A673 (cell line): ENCODE measurements at regions not wholly inside any gene's neighbourhood (a gene's known extent, or its start where the extent isn't known, plus 50 kb on each side); places are given as distances from the start of the nearest gene placed in this dataset.

Experiments used
- BruUV-seq: library from RNA; stranded (reverse); fragments of 400-500 nt; replicated peaks from 2 replicates; lab custom pipeline; 2021; lab: Mats Ljungman, UMichigan
- CTCF ChIA-PET: fragments of 300-600 bp; sonication (Branson Sonifier 250); formaldehyde crosslinking; loops from one replicate; lab custom pipeline; 2022; ENCODE audit warnings: antibody characterized with exemption; lab: Charles Lee
- POLR2A ChIA-PET: fragments of 300-600 bp; sonication (Branson Sonifier 250); formaldehyde crosslinking; loops from one replicate; lab custom pipeline; 2022; ENCODE audit warnings: antibody characterized with exemption; ENCODE audit not compliant: low non-redundant PET; lab: Charles Lee
- DNase-seq: peaks from one replicate; pipeline ENCODE4 v3.0.0-alpha.2; 2015; ENCODE audit warnings: low spot score
- H3K27ac ChIP-seq: fragments of 200-600 bp; sonication (generic); 2 replicates; pipeline ENCODE4 v1.5.1; 2016; ENCODE audit warnings: mixed run types, low read depth, mild to moderate bottlenecking, mixed read lengths, antibody characterized with exemption, low read length; ENCODE audit not compliant: poor library complexity, severe bottlenecking
- H3K27me3 ChIP-seq: fragments of 200-600 bp; sonication (generic); replicated peaks from 2 replicates; pipeline ENCODE4 v1.6.1; 2017; ENCODE audit warnings: mixed run types, low read depth, mild to moderate bottlenecking, mixed read lengths, antibody characterized with exemption, low read length; ENCODE audit not compliant: insufficient read depth, poor library complexity
- H3K36me3 ChIP-seq: fragments of 200-600 bp; sonication (generic); 2 replicates; pipeline ENCODE4 v1.6.1; 2016; ENCODE audit warnings: mixed run types, mild to moderate bottlenecking, mixed read lengths, antibody characterized with exemption, low read length; ENCODE audit not compliant: insufficient read depth, poor library complexity, severe bottlenecking
- H3K4me1 ChIP-seq: fragments of 200-600 bp; sonication (generic); 2 replicates; pipeline ENCODE4 v1.6.1; 2017; ENCODE audit warnings: mixed run types, mild to moderate bottlenecking, mixed read lengths, antibody characterized with exemption, low read length; ENCODE audit not compliant: insufficient read depth, poor library complexity, severe bottlenecking
- H3K4me3 ChIP-seq: fragments of 200-600 bp; sonication (generic); 2 replicates; pipeline ENCODE4 v1.5.1; 2016; ENCODE audit warnings: low read depth, mixed run types, mild to moderate bottlenecking, mixed read lengths, low read length; ENCODE audit not compliant: poor library complexity, severe bottlenecking
- H3K9me3 ChIP-seq: fragments of 200-600 bp; sonication (generic); 2 replicates; pipeline ENCODE4 v1.6.1; 2016; ENCODE audit warnings: mixed run types, low read depth, mild to moderate bottlenecking, mixed read lengths, antibody characterized with exemption, low read length; ENCODE audit not compliant: poor library complexity, severe bottlenecking
- EZH2 ChIP-seq: fragments of 200-600 bp; sonication (generic); IDR thresholded peaks from 2 replicates; pipeline ENCODE4 v1.6.1; 2017; ENCODE audit warnings: borderline replicate concordance, low read depth, mild to moderate bottlenecking, mixed read lengths, antibody characterized with exemption, low read length; ENCODE audit not compliant: poor library complexity, severe bottlenecking
- intact Hi-C: fragments of 100-400 bp; cut with micrococcal nuclease; formaldehyde crosslinking; loops from one replicate; pipeline ENCODE4 v1.10.0; 2022; ENCODE audit not compliant: unreplicated experiment
- TF ChIP-seq, protein P1 (sequence below): fragments of 300-800, 200-600 bp; sonication (generic); conservative IDR thresholded peaks from 2 replicates; pipeline ENCODE4 v1.5.1; 2017; ENCODE audit warnings: low read depth, mild to moderate bottlenecking, antibody characterized with exemption, low read length, moderate library complexity, mixed read lengths

GRCh38 chr6:71444222-71444621 is 155.6 kb downstream of the OGFRL1 start:
- BruUV-seq: no TSS peak
- DNase-seq: peak; percentile 20
- H3K4me3 ChIP-seq: no peak overlapping the region
- no peaks in the 10 kb centered on the region for H3K9me3 ChIP-seq
- TF ChIP-seq, protein P1, sequence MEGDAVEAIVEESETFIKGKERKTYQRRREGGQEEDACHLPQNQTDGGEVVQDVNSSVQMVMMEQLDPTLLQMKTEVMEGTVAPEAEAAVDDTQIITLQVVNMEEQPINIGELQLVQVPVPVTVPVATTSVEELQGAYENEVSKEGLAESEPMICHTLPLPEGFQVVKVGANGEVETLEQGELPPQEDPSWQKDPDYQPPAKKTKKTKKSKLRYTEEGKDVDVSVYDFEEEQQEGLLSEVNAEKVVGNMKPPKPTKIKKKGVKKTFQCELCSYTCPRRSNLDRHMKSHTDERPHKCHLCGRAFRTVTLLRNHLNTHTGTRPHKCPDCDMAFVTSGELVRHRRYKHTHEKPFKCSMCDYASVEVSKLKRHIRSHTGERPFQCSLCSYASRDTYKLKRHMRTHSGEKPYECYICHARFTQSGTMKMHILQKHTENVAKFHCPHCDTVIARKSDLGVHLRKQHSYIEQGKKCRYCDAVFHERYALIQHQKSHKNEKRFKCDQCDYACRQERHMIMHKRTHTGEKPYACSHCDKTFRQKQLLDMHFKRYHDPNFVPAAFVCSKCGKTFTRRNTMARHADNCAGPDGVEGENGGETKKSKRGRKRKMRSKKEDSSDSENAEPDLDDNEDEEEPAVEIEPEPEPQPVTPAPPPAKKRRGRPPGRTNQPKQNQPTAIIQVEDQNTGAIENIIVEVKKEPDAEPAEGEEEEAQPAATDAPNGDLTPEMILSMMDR: peak; percentile 33; the same call in 1 of the 2 replicates
- no peak for TF ChIP-seq EZH2
- H3K36me3 ChIP-seq: no peaks in the 10 kb centered on the region
- H3K27ac ChIP-seq: no peak overlapping the region
- H3K27me3 ChIP-seq: no peaks in the 10 kb centered on the region
- intact Hi-C loops: no loop called here
- H3K4me1 ChIP-seq: no peaks in the 10 kb centered on the region
- POLR2A ChIA-PET: no interaction called here
- CTCF ChIA-PET: no interaction called here

DNA sequence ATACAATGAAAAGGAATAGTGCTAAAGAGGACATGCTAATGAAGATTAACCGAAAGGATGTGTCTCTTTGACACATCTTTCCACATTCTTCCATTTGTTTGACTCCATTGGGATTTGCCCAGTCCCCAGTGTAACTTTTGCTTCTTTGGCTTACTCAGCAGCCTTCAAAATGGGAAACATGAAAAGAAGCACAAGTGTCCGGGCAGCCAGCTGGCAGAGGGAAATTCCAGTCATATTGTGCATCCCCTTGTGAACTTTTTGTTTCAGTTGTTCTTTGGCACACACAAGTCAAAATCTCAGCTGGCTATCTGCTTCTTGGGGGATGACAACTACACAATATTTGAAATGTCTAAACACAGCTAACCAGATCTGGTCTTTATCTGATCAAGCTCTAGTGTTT is 157.4 kb downstream of the OGFRL1 start:
- TF ChIP-seq, protein P1: no peak
- no peak for TF ChIP-seq EZH2
- Histone ChIP-seq H3K27me3 (no peaks in the 10 kb centered on the region), H3K4me3 (no peak overlapping the region), H3K27ac (no peak overlapping the region), H3K36me3 (no peaks in the 10 kb centered on the region), H3K9me3 (no peaks in the 10 kb centered on the region), H3K4me1 (no peaks in the 10 kb centered on the region)
- no peak for DNase-seq
- ChIA-PET POLR2A (no interaction called here), CTCF (no interaction called here)
- BruUV-seq: no TSS peak
- intact Hi-C loops: no loop called here

DNA sequence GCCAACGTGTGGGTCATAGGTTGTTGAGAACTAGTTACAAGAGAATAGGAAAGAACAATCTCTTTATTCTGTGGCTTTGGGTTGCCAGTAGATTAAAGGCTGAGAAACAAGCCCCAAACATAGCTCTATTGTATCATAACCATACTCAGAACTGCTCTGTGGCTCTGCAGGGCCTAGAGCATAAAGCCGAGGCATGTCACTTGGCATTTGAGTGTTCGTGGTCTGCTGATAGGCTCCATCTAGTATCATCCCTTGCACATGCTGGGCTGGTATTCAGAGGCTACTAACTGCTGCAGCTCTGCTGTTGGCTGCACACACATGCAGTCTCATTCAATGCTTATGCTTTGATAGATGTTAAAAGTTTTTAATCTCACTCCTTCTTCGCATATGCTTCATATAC is 157.9 kb downstream of the OGFRL1 start:
- ChIA-PET POLR2A (no interaction called here), CTCF (no interaction called here)
- BruUV-seq: no TSS peak

More for the DNA sequence above, 157.9 kb downstream of the OGFRL1 start:
- TF ChIP-seq, protein P1: no peak
- no peak for TF ChIP-seq EZH2
- no peak overlapping the region for H3K4me3 ChIP-seq
- no peak for DNase-seq
- H3K9me3 ChIP-seq: no peaks in the 10 kb centered on the region
- no peak overlapping the region for H3K27ac ChIP-seq
- intact Hi-C loops: no loop called here
- H3K27me3 ChIP-seq: no peaks in the 10 kb centered on the region
- no peaks in the 10 kb centered on the region for H3K4me1 ChIP-seq
- no peaks in the 10 kb centered on the region for H3K36me3 ChIP-seq
